GM23248 (cell line): ENCODE measurements at regions not wholly inside any gene's neighbourhood (a gene's known extent, or its start where the extent isn't known, plus 50 kb on each side); places are given as distances from the start of the nearest gene placed in this dataset.

Source experiments
- DNase-seq: peaks from one replicate; pipeline ENCODE4 v3.0.0-alpha.2; 2015
- H2AFZ ChIP-seq: fragments of 200-600 bp; sonication (generic); 2 replicates; pipeline ENCODE4 v1.6.1; 2016; ENCODE audit warnings: antibody characterized with exemption
- H3F3A ChIP-seq: fragments of 200-600 bp; sonication (generic); 2 replicates; pipeline ENCODE4 v1.6.1; 2016; ENCODE audit warnings: mild to moderate bottlenecking, antibody characterized with exemption, mixed run types; ENCODE audit not compliant: insufficient read depth
- H3K27ac ChIP-seq: fragments of 200-600 bp; sonication (generic); 2 replicates; pipeline ENCODE4 v1.5.1; 2016; ENCODE audit warnings: mild to moderate bottlenecking
- H3K27me3 ChIP-seq: fragments of 200-600 bp; sonication (generic); replicated peaks from 2 replicates; pipeline ENCODE4 v1.6.1; 2016; ENCODE audit warnings: mild to moderate bottlenecking; ENCODE audit not compliant: insufficient read depth
- H3K36me3 ChIP-seq: fragments of 200-600 bp; sonication (generic); 2 replicates; pipeline ENCODE4 v1.6.1; 2016; ENCODE audit warnings: low read depth, mild to moderate bottlenecking
- H3K4me1 ChIP-seq: fragments of 200-600 bp; sonication (generic); 2 replicates; pipeline ENCODE4 v1.6.1; 2016; ENCODE audit warnings: mild to moderate bottlenecking; ENCODE audit not compliant: insufficient read depth
- H3K4me2 ChIP-seq: fragments of 200-600 bp; sonication (generic); one replicate; pipeline ENCODE4 v1.6.1; 2016; ENCODE audit warnings: mild to moderate bottlenecking; ENCODE audit not compliant: unreplicated experiment
- H3K4me3 ChIP-seq: fragments of 200-600 bp; sonication (generic); 2 replicates; pipeline ENCODE4 v1.5.1; 2016; ENCODE audit warnings: mild to moderate bottlenecking
- H3K79me2 ChIP-seq: fragments of 200-600 bp; sonication (generic); 2 replicates; pipeline ENCODE4 v1.6.1; 2016; ENCODE audit warnings: mild to moderate bottlenecking; ENCODE audit not compliant: insufficient read depth
- H3K9ac ChIP-seq: fragments of 200-600 bp; sonication (generic); 2 replicates; pipeline ENCODE4 v1.6.1; 2016; ENCODE audit warnings: mild to moderate bottlenecking
- H3K9me2 ChIP-seq: fragments of 200-600 bp; sonication (generic); 2 replicates; pipeline ENCODE4 v1.6.1; 2016; ENCODE audit warnings: mixed run types, mild to moderate bottlenecking, moderate library complexity; ENCODE audit not compliant: insufficient read depth
- H3K9me3 ChIP-seq: fragments of 200-600 bp; sonication (generic); one replicate; pipeline ENCODE4 v1.6.1; 2017; ENCODE audit warnings: low read depth
- H4K20me1 ChIP-seq: fragments of 200-600 bp; sonication (generic); 2 replicates; pipeline ENCODE4 v1.6.0; 2016; ENCODE audit not compliant: insufficient read depth
- EZH2 ChIP-seq: fragments of 200-600 bp; sonication (generic); IDR thresholded peaks from 2 replicates; pipeline ENCODE4 v1.6.1; 2018; ENCODE audit warnings: antibody characterized with exemption, mild to moderate bottlenecking; ENCODE audit not compliant: insufficient read depth, poor library complexity, severe bottlenecking
- EZH2phosphoT487 ChIP-seq: fragments of 200-600 bp; sonication (generic); IDR thresholded peaks from 2 replicates; pipeline ENCODE4 v1.6.1; 2018; ENCODE audit warnings: antibody characterized with exemption, moderate library complexity, mild to moderate bottlenecking, low read depth; ENCODE audit not compliant: insufficient read depth
- WGBS, 2 experiments: methylation state at CpG; one replicate each; pipeline ENCODE4 v1.1.6; 2015 to 2017; ENCODE audit warnings: low lambda C conversion rate in 2 of 2, low coverage in 1 of 2; ENCODE audit errors: missing lambda C conversion rate in 2 of 2; 5-methylcytosine and 5-hydroxymethylcytosine counted together
- in situ Hi-C: fragments of 300-500 bp; cut with MboI; formaldehyde crosslinking; loops from 2 replicates; pipeline ENCODE4 v1.15.0; 2020

DNA sequence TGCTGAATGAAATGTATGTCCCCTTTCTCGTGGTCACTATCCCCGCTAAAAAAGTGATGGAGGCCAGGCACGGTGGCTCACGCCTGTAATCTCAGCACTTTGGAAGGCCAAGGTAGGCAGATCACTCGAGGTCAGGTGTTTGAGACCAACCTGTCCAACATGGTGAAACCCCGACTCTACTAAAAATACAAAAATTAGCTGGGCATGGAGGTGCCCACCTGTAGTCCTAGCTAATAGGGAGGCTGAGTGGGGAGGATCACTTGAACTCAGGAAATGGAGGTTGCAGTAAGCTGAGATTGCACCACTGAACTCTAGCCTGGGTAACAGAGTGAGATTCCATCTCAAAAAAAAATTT lies 91.4 kb upstream of the MKLN1 start:
- peak overlapping the region; percentile 66 for H3K4me2 ChIP-seq
- no peaks in the 10 kb centered on the region for H3K27me3 ChIP-seq
- H3K9me2 ChIP-seq = no peaks in the 10 kb centered on the region

DNA sequence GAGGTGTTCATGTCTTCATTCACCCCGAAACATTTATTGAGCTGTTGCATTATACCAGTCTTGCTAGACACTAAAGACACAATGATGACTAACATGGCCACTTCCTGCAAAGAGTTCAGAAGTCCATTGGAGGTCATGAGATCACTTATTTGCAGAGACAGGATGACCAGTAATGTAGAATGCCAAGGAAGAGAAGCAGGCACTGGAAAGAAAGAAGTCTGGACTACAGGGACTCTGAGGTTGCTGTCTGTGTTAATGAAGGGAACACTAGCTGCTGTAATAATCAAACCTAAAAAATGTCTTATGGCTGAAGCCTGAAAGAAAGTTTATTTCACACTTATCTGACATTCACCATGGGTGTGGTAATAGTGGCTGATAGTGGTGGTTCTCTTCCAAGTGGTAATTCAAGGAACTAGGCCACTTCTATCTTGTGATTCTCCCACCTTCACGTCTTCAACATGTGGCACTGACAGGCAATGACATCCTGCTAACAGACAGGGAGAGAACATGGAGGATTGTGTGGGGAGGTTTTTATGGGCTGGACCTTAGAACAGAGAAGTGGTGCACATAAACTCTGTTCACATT lies 89.2 kb upstream of the MKLN1 start:
- WGBS, 2 experiments = 53 to 57% methylated on average over 2 of the region's 2 CpGs
- no peaks in the 10 kb centered on the region for H3K27me3 ChIP-seq
- TF ChIP-seq EZH2phosphoT487 = no peak
- no peak overlapping the region for H3K4me3 ChIP-seq
- H4K20me1 ChIP-seq = no peaks in the 10 kb centered on the region
- in situ Hi-C loops = no loop called here
- no peaks in the 10 kb centered on the region for H3K36me3 ChIP-seq
- peaks cover 17% of the 10 kb centered on the region for H3F3A ChIP-seq
- H3K9ac ChIP-seq = 0 out of 2 replicates have a peak overlapping the region, but pooled peaks have one; percentile 12
- peak overlapping the region; percentile 67 for H3K27ac ChIP-seq
- H3K4me2 ChIP-seq = peak overlapping the region; percentile 34
- H2AFZ ChIP-seq = no peak overlapping the region
- no peaks in the 10 kb centered on the region for H3K79me2 ChIP-seq
- H3K9me3 ChIP-seq = no peaks in the 10 kb centered on the region
- no peaks in the 10 kb centered on the region for H3K9me2 ChIP-seq
- peaks cover 29% of the 10 kb centered on the region for H3K4me1 ChIP-seq
- peak; percentile 84 for DNase-seq

More for the DNA sequence above, 91.4 kb upstream of the MKLN1 start:
- Histone ChIP-seq H3K36me3 (no peaks in the 10 kb centered on the region), H3K9ac (peak overlapping the region; percentile 62), H3K9me3 (no peaks in the 10 kb centered on the region), H3F3A (peaks cover 17% of the 10 kb centered on the region), H2AFZ (peak overlapping the region; percentile 30), H4K20me1 (no peaks in the 10 kb centered on the region), H3K4me1 (peaks cover 31% of the 10 kb centered on the region), H3K27ac (peak overlapping the region; percentile 79), H3K4me3 (no peak overlapping the region), H3K79me2 (no peaks in the 10 kb centered on the region)
- in situ Hi-C loops = no loop called here
- DNase-seq = no peak
- 83 to 88% methylated on average over 6 of the region's 6 CpGs for WGBS, 2 experiments
- TF ChIP-seq EZH2phosphoT487 = no peak
- TF ChIP-seq EZH2 = no peak

DNA sequence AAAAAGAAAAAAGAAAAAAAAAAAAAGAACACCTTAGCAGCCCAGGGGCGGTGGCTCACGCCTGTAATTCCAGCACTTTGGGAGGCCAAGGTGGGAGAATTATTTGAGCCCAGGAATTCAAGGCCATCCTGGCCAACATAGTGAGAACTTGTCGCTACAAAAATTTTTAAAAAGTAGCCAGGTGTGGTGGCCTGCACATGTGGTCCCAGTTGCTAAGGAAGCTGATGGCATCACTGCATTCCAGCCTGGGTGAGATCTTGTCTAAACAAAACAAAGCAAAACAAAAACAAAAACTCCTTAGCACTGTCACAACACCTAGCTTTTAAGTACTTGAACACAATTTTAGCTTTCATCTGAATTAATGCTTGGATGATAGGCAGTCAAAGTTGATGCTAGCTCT lies 86.3 kb upstream of the MKLN1 start:
- H3K9ac ChIP-seq = no peak overlapping the region
- H3K9me3 ChIP-seq = no peaks in the 10 kb centered on the region
- no peaks in the 10 kb centered on the region for H3K36me3 ChIP-seq
- H3K4me1 ChIP-seq = peaks cover 29% of the 10 kb centered on the region
- H3F3A ChIP-seq = peaks cover 16% of the 10 kb centered on the region
- H3K9me2 ChIP-seq = no peaks in the 10 kb centered on the region
- no peak overlapping the region for H3K27ac ChIP-seq
- in situ Hi-C loops = no loop called here
- TF ChIP-seq EZH2 (no peak), EZH2phosphoT487 (no peak)
- H2AFZ ChIP-seq = no peak overlapping the region
- no peak for DNase-seq
- H3K79me2 ChIP-seq = no peaks in the 10 kb centered on the region
- WGBS, 2 experiments = 92 to 100% methylated on average over 3 of the region's 3 CpGs
- no peak overlapping the region for H3K4me2 ChIP-seq
- no peak overlapping the region for H3K4me3 ChIP-seq
- no peaks in the 10 kb centered on the region for H3K27me3 ChIP-seq
- no peaks in the 10 kb centered on the region for H4K20me1 ChIP-seq

DNA sequence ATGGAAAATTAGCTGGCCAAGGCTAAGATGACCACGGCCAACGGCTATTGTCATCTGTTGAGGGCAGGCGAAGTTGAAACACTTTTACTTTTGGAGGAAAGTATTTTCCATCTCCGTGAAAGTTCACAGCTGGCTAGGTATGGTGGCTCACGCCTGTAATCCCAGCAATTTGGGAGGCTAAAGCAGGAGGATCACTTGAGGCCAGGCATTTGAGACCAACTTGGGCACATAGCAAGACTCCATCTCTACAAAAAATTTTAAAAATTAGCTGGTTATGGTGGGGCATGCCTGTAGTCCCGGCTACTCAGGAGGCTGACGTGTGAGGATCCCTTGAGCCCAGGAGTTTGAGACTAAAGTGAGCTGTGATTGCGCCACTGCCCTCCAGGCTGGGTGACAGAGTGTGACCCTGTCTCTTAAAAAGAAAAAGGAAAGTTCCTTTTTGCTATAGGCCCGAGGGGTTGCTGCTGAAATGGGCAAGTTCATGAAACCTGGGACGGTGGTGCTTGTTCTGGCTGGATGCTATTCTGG lies 85.5 kb upstream of the MKLN1 start:
- Histone ChIP-seq H4K20me1 (no peaks in the 10 kb centered on the region), H3K4me3 (no peak overlapping the region), H3K4me1 (peaks cover 27% of the 10 kb centered on the region), H3K4me2 (no peak overlapping the region), H3K9me3 (no peaks in the 10 kb centered on the region), H3F3A (peaks cover 16% of the 10 kb centered on the region), H2AFZ (no peak overlapping the region), H3K9me2 (no peaks in the 10 kb centered on the region), H3K9ac (no peak overlapping the region), H3K79me2 (no peaks in the 10 kb centered on the region), H3K27me3 (no peaks in the 10 kb centered on the region), H3K27ac (no peak overlapping the region), H3K36me3 (no peaks in the 10 kb centered on the region)
- 94 to 95% methylated on average over 10 of the region's 10 CpGs for WGBS, 2 experiments
- TF ChIP-seq EZH2phosphoT487 (no peak), EZH2 (no peak)
- in situ Hi-C loops = no loop called here
- no peak for DNase-seq
